ENCODE measurements at regions not wholly inside any gene's neighbourhood (a gene's known extent, or its start where the extent isn't known, plus 50 kb on each side); places are given as distances from the start of the nearest gene placed in this dataset.

DNA sequence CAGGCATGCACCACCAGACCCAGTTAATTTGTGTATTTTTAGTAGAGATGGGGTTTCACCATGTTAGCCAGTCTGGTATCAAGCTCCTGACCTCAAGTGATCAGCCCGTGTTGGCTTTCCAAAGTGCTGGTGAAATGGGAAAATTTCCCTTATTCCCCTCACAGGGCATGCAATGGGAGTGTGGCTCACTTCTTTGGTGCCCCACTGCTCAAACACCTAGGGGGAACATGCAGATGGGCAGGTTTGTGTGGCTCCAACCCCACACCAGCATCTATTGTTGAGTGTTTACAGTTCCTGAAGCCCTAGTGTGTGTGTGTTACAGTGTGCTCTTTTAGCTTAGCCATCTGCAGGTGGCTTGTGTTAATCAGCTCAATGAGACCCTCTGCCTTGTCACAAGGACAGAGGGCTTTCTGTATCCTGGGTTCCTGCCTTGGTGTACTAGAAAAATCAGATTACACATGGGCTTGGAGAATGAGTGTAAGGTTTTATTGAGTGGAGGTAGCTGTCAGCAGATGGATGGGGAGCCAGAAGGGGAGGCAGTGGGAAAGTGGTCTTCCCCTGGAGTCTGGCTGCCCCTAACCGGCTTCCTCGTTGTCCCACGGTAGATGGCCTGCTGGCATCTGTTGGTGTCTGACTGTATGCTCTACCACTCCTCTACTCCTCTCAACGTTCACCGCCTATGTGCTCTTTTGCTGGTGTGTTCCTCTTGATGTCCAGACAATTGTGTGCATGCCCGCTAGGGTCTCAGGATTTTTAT lies 248.1 kb upstream of the CBLB start:
- H4K20me1 ChIP-seq (ENCODE audit: insufficient read depth, low read length) = no peaks in the 10 kb centered on the region
- no peak overlapping the region for H2AFZ ChIP-seq (ENCODE audit: low read depth, low read length)
- H3K36me3 ChIP-seq (ENCODE audit: insufficient read depth, low read length) = no peaks in the 10 kb centered on the region
- no peaks in the 10 kb centered on the region for H3K9me3 ChIP-seq (ENCODE audit: insufficient read depth, low read length, severe bottlenecking)
- no peak for TF ChIP-seq EZH2 (IDR thresholded peaks at IDR 0.05; ENCODE audit: borderline replicate concordance, low read depth, low read length, severe bottlenecking)
- no peaks in the 10 kb centered on the region for H3K27me3 ChIP-seq (ENCODE audit: insufficient read depth, low read length, poor library complexity)
- no peak overlapping the region for H3K4me2 ChIP-seq (ENCODE audit: insufficient read depth, low read length)
- H3K79me2 ChIP-seq (ENCODE audit: insufficient read depth, low read length) = no peaks in the 10 kb centered on the region
- no peak for DNase-seq
- no peak overlapping the region for H3K27ac ChIP-seq (ENCODE audit: low read length)
- no peak overlapping the region for H3K9ac ChIP-seq (ENCODE audit: low read depth, low read length)
- no peaks in the 10 kb centered on the region for H3K4me1 ChIP-seq (ENCODE audit: insufficient read depth, low read length)
- no peak overlapping the region for H3K4me3 ChIP-seq (ENCODE audit: low read depth in 1 of 2, low read length in 2 of 2)
- no peak for ATAC-seq (ENCODE audit: insufficient read depth, low read depth)

DNA sequence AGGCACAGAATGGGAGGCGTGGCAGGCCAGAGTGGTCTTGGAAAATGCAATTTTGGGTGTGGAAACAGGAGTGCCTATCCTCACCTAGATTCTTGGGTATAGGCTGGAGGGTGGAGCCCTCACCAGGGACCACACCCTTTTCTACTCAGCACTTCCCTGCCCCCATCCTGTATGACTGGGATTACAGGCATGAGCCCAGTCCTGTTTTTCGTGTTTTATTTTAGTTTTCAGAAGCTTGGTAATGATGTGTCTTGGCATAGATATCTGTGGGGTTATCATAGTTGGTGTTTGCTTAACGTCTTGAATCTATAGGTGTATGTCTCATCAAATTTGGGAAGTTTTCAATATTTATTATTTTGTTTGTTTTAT lies 248.7 kb upstream of the CBLB start:
- no peaks in the 10 kb centered on the region for H3K79me2 ChIP-seq (ENCODE audit: insufficient read depth, low read length)
- no peaks in the 10 kb centered on the region for H3K36me3 ChIP-seq (ENCODE audit: insufficient read depth, low read length)
- no peak overlapping the region for H3K9ac ChIP-seq (ENCODE audit: low read depth, low read length)
- no peak overlapping the region for H3K4me2 ChIP-seq (ENCODE audit: insufficient read depth, low read length)
- DNase-seq (no peak), ATAC-seq (ENCODE audit: insufficient read depth, low read depth) (no peak)
- H3K4me3 ChIP-seq (ENCODE audit: low read depth in 1 of 2, low read length in 2 of 2) = no peak overlapping the region
- no peak for TF ChIP-seq EZH2 (IDR thresholded peaks at IDR 0.05; ENCODE audit: borderline replicate concordance, low read depth, low read length, severe bottlenecking)
- TF ChIP-seq, protein P1, sequence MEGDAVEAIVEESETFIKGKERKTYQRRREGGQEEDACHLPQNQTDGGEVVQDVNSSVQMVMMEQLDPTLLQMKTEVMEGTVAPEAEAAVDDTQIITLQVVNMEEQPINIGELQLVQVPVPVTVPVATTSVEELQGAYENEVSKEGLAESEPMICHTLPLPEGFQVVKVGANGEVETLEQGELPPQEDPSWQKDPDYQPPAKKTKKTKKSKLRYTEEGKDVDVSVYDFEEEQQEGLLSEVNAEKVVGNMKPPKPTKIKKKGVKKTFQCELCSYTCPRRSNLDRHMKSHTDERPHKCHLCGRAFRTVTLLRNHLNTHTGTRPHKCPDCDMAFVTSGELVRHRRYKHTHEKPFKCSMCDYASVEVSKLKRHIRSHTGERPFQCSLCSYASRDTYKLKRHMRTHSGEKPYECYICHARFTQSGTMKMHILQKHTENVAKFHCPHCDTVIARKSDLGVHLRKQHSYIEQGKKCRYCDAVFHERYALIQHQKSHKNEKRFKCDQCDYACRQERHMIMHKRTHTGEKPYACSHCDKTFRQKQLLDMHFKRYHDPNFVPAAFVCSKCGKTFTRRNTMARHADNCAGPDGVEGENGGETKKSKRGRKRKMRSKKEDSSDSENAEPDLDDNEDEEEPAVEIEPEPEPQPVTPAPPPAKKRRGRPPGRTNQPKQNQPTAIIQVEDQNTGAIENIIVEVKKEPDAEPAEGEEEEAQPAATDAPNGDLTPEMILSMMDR (IDR thresholded peaks at IDR 0.05; ENCODE audit: borderline replicate concordance, extremely low read depth, low read length, poor library complexity, severe bottlenecking) = no peak
- no peaks in the 10 kb centered on the region for H3K9me3 ChIP-seq (ENCODE audit: insufficient read depth, low read length, severe bottlenecking)
- H3K27me3 ChIP-seq (ENCODE audit: insufficient read depth, low read length, poor library complexity) = no peaks in the 10 kb centered on the region
- no peaks in the 10 kb centered on the region for H4K20me1 ChIP-seq (ENCODE audit: insufficient read depth, low read length)
- H2AFZ ChIP-seq (ENCODE audit: low read depth, low read length) = no peak overlapping the region
- no peaks in the 10 kb centered on the region for H3K4me1 ChIP-seq (ENCODE audit: insufficient read depth, low read length)
- H3K27ac ChIP-seq (ENCODE audit: low read length) = no peak overlapping the region

DNA sequence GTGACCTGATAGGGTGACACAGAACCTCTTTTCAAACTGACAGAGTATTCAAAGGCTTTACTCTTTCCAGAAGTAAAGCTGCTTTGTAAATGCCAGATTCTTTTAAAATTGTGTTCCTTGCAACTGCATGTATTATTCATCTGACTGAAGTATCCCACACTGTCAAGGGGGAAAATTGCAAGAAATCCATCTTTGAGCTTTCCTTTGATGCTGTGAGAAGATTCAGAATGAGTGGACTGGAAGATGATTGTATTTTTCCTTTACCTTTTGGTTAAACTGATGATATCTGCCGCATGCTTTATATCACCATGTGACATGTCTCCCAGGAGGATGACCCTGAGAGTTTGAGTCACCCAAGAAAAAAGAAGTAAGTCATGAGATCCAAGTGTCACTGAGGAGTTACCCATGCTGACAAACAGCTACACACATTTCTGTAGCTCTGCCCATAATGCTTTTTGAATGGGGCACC lies 250.8 kb upstream of the CBLB start:
- DNase-seq = no peak
- H3K4me1 ChIP-seq (ENCODE audit: insufficient read depth, low read length) = no peaks in the 10 kb centered on the region
- no peaks in the 10 kb centered on the region for H3K27me3 ChIP-seq (ENCODE audit: insufficient read depth, low read length, poor library complexity)
- H2AFZ ChIP-seq (ENCODE audit: low read depth, low read length) = no peak overlapping the region
- H3K36me3 ChIP-seq (ENCODE audit: insufficient read depth, low read length) = no peaks in the 10 kb centered on the region
- no peak overlapping the region for H3K9ac ChIP-seq (ENCODE audit: low read depth, low read length)
- TF ChIP-seq EZH2 (IDR thresholded peaks at IDR 0.05; ENCODE audit: borderline replicate concordance, low read depth, low read length, severe bottlenecking) = no peak
- TF ChIP-seq, protein P1 (IDR thresholded peaks at IDR 0.05; ENCODE audit: borderline replicate concordance, extremely low read depth, low read length, poor library complexity, severe bottlenecking) = no peak
- no peak overlapping the region for H3K27ac ChIP-seq (ENCODE audit: low read length)
- no peak overlapping the region for H3K4me2 ChIP-seq (ENCODE audit: insufficient read depth, low read length)
- no peak overlapping the region for H3K4me3 ChIP-seq (ENCODE audit: low read depth in 1 of 2, low read length in 2 of 2)
- no peaks in the 10 kb centered on the region for H4K20me1 ChIP-seq (ENCODE audit: insufficient read depth, low read length)
- no peak for ATAC-seq (ENCODE audit: insufficient read depth, low read depth)
- H3K9me3 ChIP-seq (ENCODE audit: insufficient read depth, low read length, severe bottlenecking) = no peaks in the 10 kb centered on the region
- no peaks in the 10 kb centered on the region for H3K79me2 ChIP-seq (ENCODE audit: insufficient read depth, low read length)

DNA sequence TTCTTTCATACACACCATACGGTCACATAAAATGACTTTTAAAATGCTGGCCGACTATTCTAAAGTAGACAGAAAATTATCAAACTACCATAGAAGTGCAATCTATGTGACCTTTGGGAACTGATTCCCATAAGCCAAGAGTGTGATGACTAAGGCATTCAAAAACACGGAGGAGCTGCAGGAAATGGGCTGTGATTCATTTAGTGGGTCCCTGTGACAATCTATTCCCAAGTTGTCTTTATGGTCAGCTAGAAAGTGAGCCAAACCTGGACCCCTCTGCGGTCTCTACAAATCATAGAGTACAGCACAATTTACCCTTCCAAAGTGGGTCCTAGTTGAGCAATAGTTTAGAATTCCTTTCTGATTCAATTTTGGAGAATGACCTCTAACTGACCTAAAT lies 251.5 kb upstream of the CBLB start:
- Histone ChIP-seq H3K36me3 (ENCODE audit: insufficient read depth, low read length) (no peaks in the 10 kb centered on the region), H3K4me3 (ENCODE audit: low read depth in 1 of 2, low read length in 2 of 2) (no peak overlapping the region), H3K79me2 (ENCODE audit: insufficient read depth, low read length) (no peaks in the 10 kb centered on the region), H3K4me1 (ENCODE audit: insufficient read depth, low read length) (no peaks in the 10 kb centered on the region), H2AFZ (ENCODE audit: low read depth, low read length) (no peak overlapping the region), H4K20me1 (ENCODE audit: insufficient read depth, low read length) (no peaks in the 10 kb centered on the region), H3K4me2 (ENCODE audit: insufficient read depth, low read length) (no peak overlapping the region), H3K9me3 (ENCODE audit: insufficient read depth, low read length, severe bottlenecking) (no peaks in the 10 kb centered on the region), H3K27ac (ENCODE audit: low read length) (no peak overlapping the region), H3K9ac (ENCODE audit: low read depth, low read length) (no peak overlapping the region), H3K27me3 (ENCODE audit: insufficient read depth, low read length, poor library complexity) (no peaks in the 10 kb centered on the region)
- TF ChIP-seq, protein P1 (IDR thresholded peaks at IDR 0.05; ENCODE audit: borderline replicate concordance, extremely low read depth, low read length, poor library complexity, severe bottlenecking) = no peak
- no peak for TF ChIP-seq EZH2 (IDR thresholded peaks at IDR 0.05; ENCODE audit: borderline replicate concordance, low read depth, low read length, severe bottlenecking)
- no peak for ATAC-seq (ENCODE audit: insufficient read depth, low read depth)
- no peak for DNase-seq
